HL-60 (cell line): ENCODE measurements at regions not wholly inside any gene's neighbourhood (a gene's known extent, or its start where the extent isn't known, plus 50 kb on each side); places are given as distances from the start of the nearest gene placed in this dataset.

ENCODE experiments used
- POLR2AphosphoS5 ChIP-seq: IDR thresholded peaks from 2 replicates; pipeline ENCODE4 v1.6.1; 2012; ENCODE audit warnings: low read depth
- TF ChIP-seq, protein P1 (sequence below): IDR thresholded peaks from one replicate; pipeline ENCODE4 v1.5.1; 2011; ENCODE audit warnings: low read length, control low read depth, inconsistent platforms; ENCODE audit not compliant: insufficient read depth

DNA sequence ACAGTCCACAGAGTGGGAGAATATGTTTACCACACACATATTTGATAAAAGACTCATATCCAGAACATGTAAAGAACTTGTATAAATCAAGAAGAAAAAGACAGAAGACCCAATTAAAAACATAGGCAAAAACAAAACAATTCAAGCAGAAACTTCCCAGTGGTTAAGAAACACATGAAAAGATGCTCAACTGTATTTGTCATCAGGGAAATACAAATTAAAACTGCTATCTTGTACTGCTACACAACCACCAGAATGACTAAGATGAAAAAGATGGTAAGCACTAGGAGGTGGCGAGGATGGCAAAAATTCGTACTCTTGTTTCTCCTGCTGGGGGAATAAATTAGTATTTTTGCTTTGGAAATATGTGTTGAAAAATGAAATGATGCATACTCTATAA, 192.3 kb upstream of the C11orf87 start:
- TF ChIP-seq, protein P1, sequence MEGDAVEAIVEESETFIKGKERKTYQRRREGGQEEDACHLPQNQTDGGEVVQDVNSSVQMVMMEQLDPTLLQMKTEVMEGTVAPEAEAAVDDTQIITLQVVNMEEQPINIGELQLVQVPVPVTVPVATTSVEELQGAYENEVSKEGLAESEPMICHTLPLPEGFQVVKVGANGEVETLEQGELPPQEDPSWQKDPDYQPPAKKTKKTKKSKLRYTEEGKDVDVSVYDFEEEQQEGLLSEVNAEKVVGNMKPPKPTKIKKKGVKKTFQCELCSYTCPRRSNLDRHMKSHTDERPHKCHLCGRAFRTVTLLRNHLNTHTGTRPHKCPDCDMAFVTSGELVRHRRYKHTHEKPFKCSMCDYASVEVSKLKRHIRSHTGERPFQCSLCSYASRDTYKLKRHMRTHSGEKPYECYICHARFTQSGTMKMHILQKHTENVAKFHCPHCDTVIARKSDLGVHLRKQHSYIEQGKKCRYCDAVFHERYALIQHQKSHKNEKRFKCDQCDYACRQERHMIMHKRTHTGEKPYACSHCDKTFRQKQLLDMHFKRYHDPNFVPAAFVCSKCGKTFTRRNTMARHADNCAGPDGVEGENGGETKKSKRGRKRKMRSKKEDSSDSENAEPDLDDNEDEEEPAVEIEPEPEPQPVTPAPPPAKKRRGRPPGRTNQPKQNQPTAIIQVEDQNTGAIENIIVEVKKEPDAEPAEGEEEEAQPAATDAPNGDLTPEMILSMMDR, result no peak
- no peak for TF ChIP-seq POLR2AphosphoS5
